Aorta (tissue), 5 donors: ENCODE measurements at regions not wholly inside any gene's neighbourhood (a gene's known extent, or its start where the extent isn't known, plus 50 kb on each side); places are given as distances from the start of the nearest gene placed in this dataset.
"Not testable (repeated sequence)": the region's sequence is repeated elsewhere in the genome, so short reads cannot be mapped to it uniquely, and the experiment has no call there.

ENCODE experiments used
- ATAC-seq: fragments of 200-7000 bp; cut with Tn5 transposase; one replicate; pipeline ENCODE4 v1.9.1; 2022; ENCODE audit warnings: moderate library complexity; ENCODE audit not compliant: low FRiP score
- DNase-seq, 2 donors: peaks; one replicate each; pipeline ENCODE4 v3.0.0-alpha.2; 2020
- H3K27ac ChIP-seq, 2 donors: one replicate each; pipeline ENCODE4 v1.5.1; 2013; ENCODE audit warnings: low read length in 2 of 2, mild to moderate bottlenecking in 2 of 2, moderate library complexity in 2 of 2, control low read depth in 1 of 2, inconsistent platforms in 1 of 2, low read depth in 1 of 2
- H3K27me3 ChIP-seq, 2 donors: one replicate each; pipeline ENCODE4 v1.6.1; 2013; ENCODE audit warnings: control low read depth in 1 of 2, low read length in 1 of 2, mild to moderate bottlenecking in 1 of 2, moderate library complexity in 1 of 2; ENCODE audit not compliant: insufficient read depth in 2 of 2, control insufficient read depth in 1 of 2
- H3K36me3 ChIP-seq, 2 donors: one replicate each; pipeline ENCODE4 v1.6.1; 2013; ENCODE audit warnings: control low read depth in 1 of 2, low read length in 1 of 2, mild to moderate bottlenecking in 1 of 2; ENCODE audit not compliant: insufficient read depth in 2 of 2, control insufficient read depth in 1 of 2
- H3K4me1 ChIP-seq, 2 donors: one replicate each; pipeline ENCODE4 v1.6.1; 2013; ENCODE audit warnings: low read length in 2 of 2, control low read depth in 1 of 2, mild to moderate bottlenecking in 1 of 2, moderate library complexity in 1 of 2; ENCODE audit not compliant: insufficient read depth in 2 of 2, control insufficient read depth in 1 of 2
- H3K4me3 ChIP-seq, 2 donors: one replicate each; pipeline ENCODE4 v1.5.1; 2013; ENCODE audit warnings: low read length in 2 of 2, control low read depth in 1 of 2, mild to moderate bottlenecking in 1 of 2
- H3K9me3 ChIP-seq: one replicate; pipeline ENCODE4 v1.6.1; 2013; ENCODE audit warnings: mild to moderate bottlenecking, low read length; ENCODE audit not compliant: control insufficient read depth
- WGBS, 2 donors: extraction: QIAGEN DNeasy Blood & Tissue Kit; methylation state at CpG; one replicate each; pipeline ENCODE4 v1.1.7; 2013; 5-methylcytosine and 5-hydroxymethylcytosine counted together
- intact Hi-C, 2 donors: fragments of 100-400 bp; cut with DNase I; formaldehyde crosslinking; loops; one replicate each; pipeline versions ENCODE4 v1.14.2 to v1.15.0; 2022
- donor health status: healthy with polysubstance abuse.
- donor health status: Bipolar disorder and iron deficiency.
- donor health status: DM: no; HTN: no; CAD: no.
- donor health status: DM: no; HTN: no; CAD: no.
- donor health status: DM: yes; HTN: yes; CAD: no.

DNA sequence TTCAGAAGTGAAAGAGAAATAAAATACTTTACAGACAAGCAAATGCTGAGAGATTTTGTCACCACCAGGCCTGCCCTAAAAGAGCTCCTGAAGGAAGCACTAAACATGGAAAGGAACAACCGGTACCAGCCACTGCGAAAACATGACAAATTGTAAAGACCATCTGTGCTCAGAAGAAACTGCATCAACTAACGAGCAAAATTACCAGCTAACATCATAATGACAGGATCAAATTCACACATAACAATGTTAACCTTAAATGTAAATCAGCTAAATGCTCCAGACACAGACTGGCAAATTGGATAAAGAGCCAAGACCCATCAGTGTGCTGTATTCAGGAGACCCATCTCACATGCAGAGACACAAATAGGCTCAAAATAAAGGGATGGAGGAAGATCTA lies 333.8 kb upstream of the CDH10 start:
- 79 to 84% methylated on average over 3 of the region's 3 CpGs for WGBS, 2 donors
- ATAC-seq, H3K9me3 ChIP-seq, H3K36me3 ChIP-seq, DNase-seq, H3K4me3 ChIP-seq, H3K27me3 ChIP-seq, H3K27ac ChIP-seq, intact Hi-C loops, H3K4me1 ChIP-seq: not testable (repeated sequence)

DNA sequence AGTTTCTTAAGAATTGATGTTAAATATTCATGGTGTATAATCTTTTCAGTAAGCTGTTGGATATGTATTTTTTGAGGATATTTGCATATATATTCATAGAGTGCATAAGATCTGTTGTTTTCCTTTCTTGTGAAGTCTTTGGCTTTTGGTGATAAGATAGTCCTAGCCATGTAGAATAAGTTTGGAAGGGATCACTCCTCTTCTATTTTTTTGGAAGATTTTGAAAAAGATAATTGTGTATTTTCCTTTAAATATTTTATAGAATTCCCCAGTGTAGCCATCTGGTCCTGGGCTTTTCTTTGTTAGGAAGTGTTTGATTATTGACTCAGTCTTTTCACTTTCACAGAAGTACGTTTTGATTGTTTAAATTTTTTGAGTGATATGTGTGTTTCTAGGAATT lies 318.8 kb upstream of the CDH10 start:
- no peaks in the 10 kb centered on the region for H3K4me1 ChIP-seq
- no peaks in the 10 kb centered on the region for H3K36me3 ChIP-seq
- ATAC-seq (no peak), DNase-seq (no peak)
- intact Hi-C loops, result no loop called here
- H3K27ac ChIP-seq, result no peak overlapping the region
- no peaks in the 10 kb centered on the region for H3K9me3 ChIP-seq
- WGBS, 2 donors, result 24 to 33% methylated on average over 1 of the region's 1 CpG
- H3K27me3 ChIP-seq, result no peaks in the 10 kb centered on the region
- H3K4me3 ChIP-seq, result no peak overlapping the region

DNA sequence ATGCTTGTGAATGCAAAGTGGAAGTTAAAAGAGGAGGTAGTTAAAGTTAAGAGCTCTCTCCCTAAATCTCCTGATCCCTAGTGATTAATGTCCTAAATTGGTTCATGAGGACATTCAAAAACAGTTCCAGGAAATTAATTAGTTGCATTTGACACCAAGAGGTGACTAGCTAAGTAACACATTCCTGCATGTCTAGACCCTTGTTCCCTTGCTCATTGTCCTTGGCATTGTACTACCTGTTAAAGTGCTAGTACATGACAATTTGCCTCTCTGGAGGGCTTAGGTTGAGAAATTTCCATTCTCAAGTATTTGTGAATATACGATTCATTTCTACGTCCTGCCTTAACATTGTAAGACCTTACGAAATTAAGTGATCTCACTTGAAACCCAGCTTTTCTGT lies 278.6 kb upstream of the CDH10 start:
- Histone ChIP-seq H3K4me1 (no peaks in the 10 kb centered on the region), H3K27ac (no peak overlapping the region), H3K36me3 (no peaks in the 10 kb centered on the region), H3K4me3 (no peak overlapping the region), H3K27me3 (no peaks in the 10 kb centered on the region), H3K9me3 (no peaks in the 10 kb centered on the region)
- intact Hi-C loops, result no loop called here
- DNase-seq, result no peak
- 72 to 79% methylated on average over 3 of the region's 3 CpGs for WGBS, 2 donors
- no peak for ATAC-seq

GRCh38 chr5:24918676-24919075 lies 273.9 kb upstream of the CDH10 start:
- Histone ChIP-seq H3K27ac (no peak overlapping the region), H3K27me3 (no peaks in the 10 kb centered on the region), H3K4me3 (no peak overlapping the region), H3K36me3 (no peaks in the 10 kb centered on the region), H3K4me1 (no peaks in the 10 kb centered on the region), H3K9me3 (no peaks in the 10 kb centered on the region)
- 83 to 84% methylated on average over 1 of the region's 1 CpG for WGBS, 2 donors
- ATAC-seq, result no peak
- DNase-seq, result no peak
- intact Hi-C loops, result no loop called here

DNA sequence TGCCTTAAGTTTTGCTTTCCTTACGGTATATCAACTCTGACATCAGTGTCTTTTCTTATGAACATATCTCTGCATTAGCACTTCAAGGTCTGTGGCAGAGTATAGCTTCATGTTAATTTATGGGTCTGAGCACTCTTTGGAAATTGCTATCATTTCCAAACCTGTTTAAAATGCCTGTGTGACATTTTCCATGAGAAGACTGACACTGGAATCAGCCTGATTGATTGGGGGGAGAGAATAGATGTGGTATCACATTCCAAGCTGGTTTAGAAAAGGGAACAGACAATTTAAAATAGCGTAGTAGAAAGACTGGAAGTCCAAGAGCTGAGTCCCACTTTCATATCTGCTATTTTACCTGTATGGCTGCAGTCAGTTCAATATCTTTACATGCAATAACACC lies 272.1 kb upstream of the CDH10 start:
- Histone ChIP-seq H3K4me1 (no peaks in the 10 kb centered on the region), H3K9me3 (no peaks in the 10 kb centered on the region), H3K36me3 (no peaks in the 10 kb centered on the region), H3K4me3 (no peak overlapping the region), H3K27ac (no peak overlapping the region), H3K27me3 (no peaks in the 10 kb centered on the region)
- ATAC-seq, result no peak
- WGBS, 2 donors, result 33 to 36% methylated on average over 2 of the region's 2 CpGs
- no peak for DNase-seq
- intact Hi-C loops, result no loop called here

GRCh38 chr5:24909210-24909609 lies 264.4 kb upstream of the CDH10 start:
- ATAC-seq, result no peak
- H3K27ac ChIP-seq, result no peak overlapping the region
- H3K4me1 ChIP-seq, result no peaks in the 10 kb centered on the region

DNA sequence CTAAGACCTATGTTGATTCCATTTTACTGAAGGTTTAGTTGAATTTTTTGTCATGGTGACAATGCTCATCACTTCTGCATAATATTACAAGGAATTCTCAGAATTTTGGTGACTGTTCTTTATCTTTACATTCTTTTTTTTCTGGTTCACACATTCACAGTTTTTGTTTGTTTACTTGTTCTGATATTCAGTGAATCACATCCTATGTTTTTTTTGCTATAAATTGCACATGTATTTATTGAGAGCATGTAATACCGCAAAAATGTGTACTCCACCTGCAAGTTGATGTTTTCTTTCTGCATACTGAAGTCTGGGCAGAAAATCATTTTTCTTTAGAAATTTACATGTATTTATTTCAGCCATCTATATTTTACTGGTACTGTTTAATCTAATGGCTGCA lies 261.9 kb upstream of the CDH10 start:
- ATAC-seq (no peak), DNase-seq (no peak)
- WGBS, 2 donors, result 69 to 80% methylated on average over 1 of the region's 1 CpG
- no peak overlapping the region for H3K27ac ChIP-seq
- H3K27me3 ChIP-seq, result peaks cover 0 to 2% of the 10 kb centered on the region in 2 donors
- H3K4me1 ChIP-seq, result no peaks in the 10 kb centered on the region
- no peaks in the 10 kb centered on the region for H3K36me3 ChIP-seq
- H3K9me3 ChIP-seq, result no peaks in the 10 kb centered on the region
- intact Hi-C loops, result no loop called here
- H3K4me3 ChIP-seq, result no peak overlapping the region

More at GRCh38 chr5:24909210-24909609, 264.4 kb upstream of the CDH10 start:
- H3K27me3 ChIP-seq, result peaks cover 0 to 2% of the 10 kb centered on the region in 2 donors
- intact Hi-C loops, result no loop called here
- H3K36me3 ChIP-seq, result no peaks in the 10 kb centered on the region
- no peak overlapping the region for H3K4me3 ChIP-seq
- H3K9me3 ChIP-seq, result no peaks in the 10 kb centered on the region
- DNase-seq, result no peak

GRCh38 chr5:24904981-24905517 lies 260.3 kb upstream of the CDH10 start:
- no peak overlapping the region for H3K4me3 ChIP-seq
- 83 to 86% methylated on average over 2 of the region's 2 CpGs for WGBS, 2 donors
- DNase-seq (no peak), ATAC-seq (no peak)
- H3K4me1 ChIP-seq, result no peaks in the 10 kb centered on the region
- intact Hi-C loops, result no loop called here
- no peaks in the 10 kb centered on the region for H3K9me3 ChIP-seq
- no peaks in the 10 kb centered on the region for H3K36me3 ChIP-seq
- H3K27me3 ChIP-seq, result peaks cover 0 to 2% of the 10 kb centered on the region in 2 donors
- H3K27ac ChIP-seq, result no peak overlapping the region

GRCh38 chr5:24899180-24899579 lies 254.4 kb upstream of the CDH10 start:
- Histone ChIP-seq H3K9me3 (peaks cover 2% of the 10 kb centered on the region), H3K27me3 (no peaks in the 10 kb centered on the region), H3K27ac (no peak overlapping the region), H3K4me3 (no peak overlapping the region), H3K4me1 (no peaks in the 10 kb centered on the region), H3K36me3 (no peaks in the 10 kb centered on the region)
- intact Hi-C loops, result no loop called here
- WGBS, 2 donors, result 88 to 94% methylated on average over 2 of the region's 2 CpGs
- ATAC-seq (no peak), DNase-seq (no peak)
